DND-41 (cell line): ENCODE measurements at regions not wholly inside any gene's neighbourhood (a gene's known extent, or its start where the extent isn't known, plus 50 kb on each side); places are given as distances from the start of the nearest gene placed in this dataset.

Experiments
- EZH2 ChIP-seq: IDR thresholded peaks from 3 replicates; pipeline ENCODE4 v1.6.1; 2012; ENCODE audit warnings: borderline replicate concordance, low read depth, mild to moderate bottlenecking, moderate library complexity, low read length, inconsistent platforms; ENCODE audit not compliant: severe bottlenecking
- TF ChIP-seq, protein P1 (sequence below): IDR thresholded peaks from 2 replicates; pipeline ENCODE4 v1.5.1; 2012; ENCODE audit warnings: borderline replicate concordance, low read length, moderate library complexity, mild to moderate bottlenecking; ENCODE audit not compliant: poor library complexity, severe bottlenecking; ENCODE audit errors: extremely low read depth

DNA sequence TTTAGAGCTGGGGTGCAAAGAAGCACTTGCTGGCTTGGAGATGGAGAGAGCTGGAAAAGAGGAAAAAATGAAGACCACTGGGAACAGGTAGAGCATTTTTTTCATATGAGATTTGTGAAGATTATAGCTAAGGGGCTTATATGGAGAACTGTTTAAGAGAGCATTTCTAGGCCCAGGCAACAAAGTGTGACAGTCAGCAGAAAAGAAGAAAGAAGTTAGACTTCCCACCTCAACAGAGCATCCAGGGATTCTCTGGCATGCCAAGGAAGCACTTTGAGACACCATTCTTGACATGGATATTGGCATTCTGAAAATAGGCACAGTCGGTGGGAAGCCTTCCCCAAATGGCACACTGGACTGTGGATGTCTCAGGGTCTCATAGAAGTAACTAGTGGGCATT lies 195.5 kb downstream of the KLHL28 start:
- TF ChIP-seq, protein P1, sequence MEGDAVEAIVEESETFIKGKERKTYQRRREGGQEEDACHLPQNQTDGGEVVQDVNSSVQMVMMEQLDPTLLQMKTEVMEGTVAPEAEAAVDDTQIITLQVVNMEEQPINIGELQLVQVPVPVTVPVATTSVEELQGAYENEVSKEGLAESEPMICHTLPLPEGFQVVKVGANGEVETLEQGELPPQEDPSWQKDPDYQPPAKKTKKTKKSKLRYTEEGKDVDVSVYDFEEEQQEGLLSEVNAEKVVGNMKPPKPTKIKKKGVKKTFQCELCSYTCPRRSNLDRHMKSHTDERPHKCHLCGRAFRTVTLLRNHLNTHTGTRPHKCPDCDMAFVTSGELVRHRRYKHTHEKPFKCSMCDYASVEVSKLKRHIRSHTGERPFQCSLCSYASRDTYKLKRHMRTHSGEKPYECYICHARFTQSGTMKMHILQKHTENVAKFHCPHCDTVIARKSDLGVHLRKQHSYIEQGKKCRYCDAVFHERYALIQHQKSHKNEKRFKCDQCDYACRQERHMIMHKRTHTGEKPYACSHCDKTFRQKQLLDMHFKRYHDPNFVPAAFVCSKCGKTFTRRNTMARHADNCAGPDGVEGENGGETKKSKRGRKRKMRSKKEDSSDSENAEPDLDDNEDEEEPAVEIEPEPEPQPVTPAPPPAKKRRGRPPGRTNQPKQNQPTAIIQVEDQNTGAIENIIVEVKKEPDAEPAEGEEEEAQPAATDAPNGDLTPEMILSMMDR = no peak
- no peak for TF ChIP-seq EZH2
